OCI-M1 (cell line): ENCODE measurements at regions not wholly inside any gene's neighbourhood (a gene's known extent, or its start where the extent isn't known, plus 50 kb on each side); places are given as distances from the start of the nearest gene placed in this dataset.
"Not testable (repeated sequence)": the region's sequence is repeated elsewhere in the genome, so short reads cannot be mapped to it uniquely, and the experiment has no call there.

Source experiments
- DNase-seq: peaks from one replicate; lab custom pipeline; 2025; lab: John Stamatoyannopoulos, UW

GRCh38 chr18:38198956-38199355 lies 633.4 kb upstream of the CELF4 start:
- no peak for DNase-seq

GRCh38 chr18:38198526-38198925 lies 632.9 kb upstream of the CELF4 start:
- DNase-seq: no peak

- DNase-seq: no peak
These were observed 620.9 kb upstream of the CELF4 start for GRCh38 chr18:38186491-38186890.

GRCh38 chr18:38174594-38174993 lies 609.0 kb upstream of the CELF4 start:
- no peak for DNase-seq

GRCh38 chr18:38174173-38174572 lies 608.6 kb upstream of the CELF4 start:
- DNase-seq: no peak

- DNase-seq: no peak
These were observed 605.2 kb upstream of the CELF4 start for GRCh38 chr18:38170845-38171244.

- DNase-seq: no peak
These were observed 602.0 kb upstream of the CELF4 start for GRCh38 chr18:38167623-38168022.

- DNase-seq: not testable (repeated sequence)
These were observed 587.5 kb upstream of the CELF4 start for GRCh38 chr18:38153116-38153515.

- DNase-seq: no peak
These were observed 551.1 kb upstream of the CELF4 start for GRCh38 chr18:38116716-38117115.

GRCh38 chr18:38115201-38115600 lies 549.6 kb upstream of the CELF4 start:
- peak; percentile 59 for DNase-seq

GRCh38 chr18:38087538-38087937 lies 521.9 kb upstream of the CELF4 start:
- DNase-seq: no peak

GRCh38 chr18:38081516-38081915 lies 515.9 kb upstream of the CELF4 start:
- DNase-seq: no peak

- peak; percentile 37 for DNase-seq
These were observed 511.6 kb upstream of the CELF4 start for GRCh38 chr18:38077229-38077628.

- no peak for DNase-seq
These were observed 510.9 kb upstream of the CELF4 start for GRCh38 chr18:38076346-38077070.

- DNase-seq: no peak
These were observed 508.8 kb upstream of the CELF4 start for GRCh38 chr18:38074298-38074876.

- DNase-seq: no peak
These were observed 502.2 kb upstream of the CELF4 start for GRCh38 chr18:38067821-38068220.

GRCh38 chr18:38067086-38067485 lies 501.5 kb upstream of the CELF4 start:
- DNase-seq: no peak

- no peak for DNase-seq
These were observed 487.4 kb upstream of the CELF4 start for GRCh38 chr18:38052879-38053590.

- no peak for DNase-seq
These were observed 482.2 kb upstream of the CELF4 start for GRCh38 chr18:38047820-38048219.

GRCh38 chr18:38046651-38047050 lies 481.1 kb upstream of the CELF4 start:
- DNase-seq: no peak

- DNase-seq: no peak
These were observed 480.2 kb upstream of the CELF4 start for GRCh38 chr18:38045845-38046244.

GRCh38 chr18:38042211-38042890 lies 476.8 kb upstream of the CELF4 start:
- DNase-seq: no peak

GRCh38 chr18:38038242-38038641 lies 472.6 kb upstream of the CELF4 start:
- DNase-seq: no peak
